Neuron (in vitro differentiated cells): ENCODE measurements at regions not wholly inside any gene's neighbourhood (a gene's known extent, or its start where the extent isn't known, plus 50 kb on each side); places are given as distances from the start of the nearest gene placed in this dataset.

ENCODE experiments used
- H2AFZ ChIP-seq: one replicate; pipeline ENCODE4 v1.6.1; 2013; ENCODE audit warnings: low read depth, mild to moderate bottlenecking, inconsistent platforms, low read length, moderate library complexity
- H3K27me3 ChIP-seq: one replicate; pipeline ENCODE4 v1.6.1; 2013; ENCODE audit warnings: low read length; ENCODE audit not compliant: insufficient read depth
- H3K36me3 ChIP-seq: one replicate; pipeline ENCODE4 v1.6.1; 2013; ENCODE audit warnings: low read length; ENCODE audit not compliant: insufficient read depth
- H3K4me1 ChIP-seq: one replicate; pipeline ENCODE4 v1.6.1; 2013; ENCODE audit warnings: low read length; ENCODE audit not compliant: insufficient read depth
- H3K4me3 ChIP-seq: 2 replicates; pipeline ENCODE4 v1.5.1; 2013; ENCODE audit warnings: mild to moderate bottlenecking, low read length, moderate library complexity
- H3K9me3 ChIP-seq: one replicate; pipeline ENCODE4 v1.6.1; 2013; ENCODE audit warnings: low read length

GRCh38 chr1:216890871-216891270, 167.6 kb upstream of the ESRRG start:
- H3K27me3 ChIP-seq = no peaks in the 10 kb centered on the region
- H3K4me3 ChIP-seq = no peak overlapping the region
- H3K9me3 ChIP-seq = no peaks in the 10 kb centered on the region
- H3K36me3 ChIP-seq = no peaks in the 10 kb centered on the region
- H3K4me1 ChIP-seq = no peaks in the 10 kb centered on the region
- no peak overlapping the region for H2AFZ ChIP-seq

- Histone ChIP-seq H3K27me3 (no peaks in the 10 kb centered on the region), H3K9me3 (no peaks in the 10 kb centered on the region), H3K4me1 (peaks cover 3% of the 10 kb centered on the region), H3K4me3 (no peak overlapping the region), H2AFZ (no peak overlapping the region), H3K36me3 (no peaks in the 10 kb centered on the region)
Observed at GRCh38 chr1:216888731-216889130, 165.5 kb upstream of the ESRRG start.

GRCh38 chr1:216887032-216887431, 163.8 kb upstream of the ESRRG start:
- H3K9me3 ChIP-seq = no peaks in the 10 kb centered on the region
- no peak overlapping the region for H3K4me3 ChIP-seq
- no peak overlapping the region for H2AFZ ChIP-seq
- peaks cover 3% of the 10 kb centered on the region for H3K4me1 ChIP-seq
- H3K27me3 ChIP-seq = no peaks in the 10 kb centered on the region
- no peaks in the 10 kb centered on the region for H3K36me3 ChIP-seq

- Histone ChIP-seq H3K4me1 (peaks cover 3% of the 10 kb centered on the region), H3K9me3 (no peaks in the 10 kb centered on the region), H3K27me3 (no peaks in the 10 kb centered on the region), H3K4me3 (no peak overlapping the region), H3K36me3 (no peaks in the 10 kb centered on the region), H2AFZ (peak overlapping the region; percentile 44)
Observed at GRCh38 chr1:216884614-216885229, 161.5 kb upstream of the ESRRG start.

- Histone ChIP-seq H3K27me3 (no peaks in the 10 kb centered on the region), H3K9me3 (no peaks in the 10 kb centered on the region), H3K4me3 (no peak overlapping the region), H3K36me3 (no peaks in the 10 kb centered on the region), H2AFZ (no peak overlapping the region), H3K4me1 (peaks cover 3% of the 10 kb centered on the region)
Observed at GRCh38 chr1:216883518-216883917, 160.3 kb upstream of the ESRRG start.

- Histone ChIP-seq H3K4me3 (no peak overlapping the region), H3K9me3 (no peaks in the 10 kb centered on the region), H3K36me3 (no peaks in the 10 kb centered on the region), H3K4me1 (peaks cover 3% of the 10 kb centered on the region), H2AFZ (no peak overlapping the region), H3K27me3 (no peaks in the 10 kb centered on the region)
Observed at GRCh38 chr1:216881695-216882094, 158.5 kb upstream of the ESRRG start.

GRCh38 chr1:216866714-216867113, 143.5 kb upstream of the ESRRG start:
- H3K4me3 ChIP-seq = no peak overlapping the region
- no peak overlapping the region for H2AFZ ChIP-seq
- H3K36me3 ChIP-seq = no peaks in the 10 kb centered on the region
- no peaks in the 10 kb centered on the region for H3K27me3 ChIP-seq
- no peaks in the 10 kb centered on the region for H3K4me1 ChIP-seq
- H3K9me3 ChIP-seq = no peaks in the 10 kb centered on the region

GRCh38 chr1:216855810-216856209, 132.6 kb upstream of the ESRRG start:
- no peaks in the 10 kb centered on the region for H3K27me3 ChIP-seq
- peaks cover 14% of the 10 kb centered on the region for H3K4me1 ChIP-seq
- H2AFZ ChIP-seq = no peak overlapping the region
- no peaks in the 10 kb centered on the region for H3K36me3 ChIP-seq
- no peaks in the 10 kb centered on the region for H3K9me3 ChIP-seq
- no peak overlapping the region for H3K4me3 ChIP-seq

GRCh38 chr1:216854836-216855484, 131.7 kb upstream of the ESRRG start:
- Histone ChIP-seq H3K27me3 (no peaks in the 10 kb centered on the region), H3K9me3 (no peaks in the 10 kb centered on the region), H3K4me3 (no peak overlapping the region), H3K4me1 (peaks cover 14% of the 10 kb centered on the region), H2AFZ (no peak overlapping the region), H3K36me3 (no peaks in the 10 kb centered on the region)

- Histone ChIP-seq H3K4me3 (no peak overlapping the region), H3K4me1 (peaks cover 6% of the 10 kb centered on the region)
Observed at GRCh38 chr1:216851073-216851472, 127.8 kb upstream of the ESRRG start.

GRCh38 chr1:216849146-216849545, 125.9 kb upstream of the ESRRG start:
- Histone ChIP-seq H2AFZ (no peak overlapping the region), H3K9me3 (no peaks in the 10 kb centered on the region), H3K27me3 (no peaks in the 10 kb centered on the region), H3K4me3 (no peak overlapping the region), H3K36me3 (no peaks in the 10 kb centered on the region), H3K4me1 (no peaks in the 10 kb centered on the region)

More at GRCh38 chr1:216851073-216851472, 127.8 kb upstream of the ESRRG start:
- H3K36me3 ChIP-seq = no peaks in the 10 kb centered on the region
- no peaks in the 10 kb centered on the region for H3K9me3 ChIP-seq
- no peak overlapping the region for H2AFZ ChIP-seq
- H3K27me3 ChIP-seq = no peaks in the 10 kb centered on the region

GRCh38 chr1:216847397-216848036, 124.3 kb upstream of the ESRRG start:
- Histone ChIP-seq H3K36me3 (no peaks in the 10 kb centered on the region), H3K27me3 (no peaks in the 10 kb centered on the region), H3K4me3 (no peak overlapping the region)

GRCh38 chr1:216846339-216846738, 123.1 kb upstream of the ESRRG start:
- Histone ChIP-seq H3K4me1 (no peaks in the 10 kb centered on the region), H3K9me3 (no peaks in the 10 kb centered on the region), H3K4me3 (no peak overlapping the region), H3K27me3 (no peaks in the 10 kb centered on the region), H3K36me3 (no peaks in the 10 kb centered on the region), H2AFZ (no peak overlapping the region)

More at GRCh38 chr1:216847397-216848036, 124.3 kb upstream of the ESRRG start:
- Histone ChIP-seq H3K4me1 (no peaks in the 10 kb centered on the region), H3K9me3 (no peaks in the 10 kb centered on the region), H2AFZ (no peak overlapping the region)
